DOHH2 (cell line): ENCODE measurements at regions not wholly inside any gene's neighbourhood (a gene's known extent, or its start where the extent isn't known, plus 50 kb on each side); places are given as distances from the start of the nearest gene placed in this dataset.

ENCODE experiments used
- H3F3A ChIP-seq: fragments of 200-600 bp; sonication (generic), shearing (Covaris generic); 2 replicates; pipeline ENCODE4 v1.6.0; 2016; ENCODE audit warnings: antibody characterized with exemption, mild to moderate bottlenecking; ENCODE audit not compliant: control insufficient read depth, insufficient read depth
- H3K27ac ChIP-seq: fragments of 200-600 bp; sonication (generic); 2 replicates; pipeline ENCODE4 v1.5.1; 2014; ENCODE audit warnings: low read depth, mild to moderate bottlenecking, low read length, moderate library complexity
- H3K27me3 ChIP-seq: fragments of 200-600 bp; sonication (generic); 2 replicates; pipeline ENCODE4 v1.6.1; 2014; ENCODE audit warnings: mild to moderate bottlenecking, low read length, mixed read lengths; ENCODE audit not compliant: control insufficient read depth
- H3K36me3 ChIP-seq: fragments of 200-600 bp; sonication (generic); 2 replicates; pipeline ENCODE4 v1.6.1; 2014; ENCODE audit warnings: mild to moderate bottlenecking, low read length, moderate library complexity, mixed read lengths; ENCODE audit not compliant: control insufficient read depth
- H3K4me1 ChIP-seq: fragments of 200-600 bp; sonication (generic); 2 replicates; pipeline ENCODE4 v1.6.1; 2014; ENCODE audit warnings: mild to moderate bottlenecking, low read length, mixed read lengths; ENCODE audit not compliant: control insufficient read depth
- H3K4me2 ChIP-seq: fragments of 200-600 bp; sonication (generic); 2 replicates; pipeline ENCODE4 v1.6.0; 2014; ENCODE audit warnings: mild to moderate bottlenecking, low read length, moderate library complexity
- H3K4me3 ChIP-seq: fragments of 200-600 bp; sonication (generic); 2 replicates; pipeline ENCODE4 v1.5.1; 2014; ENCODE audit warnings: mild to moderate bottlenecking, low read length, mixed read lengths
- H3K79me2 ChIP-seq: fragments of 200-600 bp; sonication (generic); 2 replicates; pipeline ENCODE4 v1.6.1; 2014; ENCODE audit warnings: mild to moderate bottlenecking, low read length, mixed read lengths; ENCODE audit not compliant: control insufficient read depth
- H3K9me2 ChIP-seq: fragments of 200-600 bp; sonication (generic); replicated peaks from 2 replicates; pipeline ENCODE4 v1.6.1; 2014; ENCODE audit warnings: mild to moderate bottlenecking, low read length, mixed read lengths; ENCODE audit not compliant: control insufficient read depth
- H3K9me3 ChIP-seq: fragments of 200-600 bp; sonication (generic); 2 replicates; pipeline ENCODE4 v1.6.1; 2014; ENCODE audit warnings: antibody characterized with exemption, low read length, mixed read lengths; ENCODE audit not compliant: control insufficient read depth, insufficient read depth
- H4K20me1 ChIP-seq: fragments of 200-600 bp; sonication (generic); 2 replicates; pipeline ENCODE4 v1.6.0; 2014; ENCODE audit warnings: low read depth, mild to moderate bottlenecking, antibody characterized with exemption, low read length, moderate library complexity; ENCODE audit not compliant: control insufficient read depth, insufficient read depth
- CTCF ChIP-seq: fragments of 200-600 bp; sonication (generic); IDR thresholded peaks from one replicate; pipeline ENCODE4 v1.5.1; 2014; ENCODE audit warnings: antibody characterized with exemption, mild to moderate bottlenecking, low read depth, low read length; ENCODE audit not compliant: poor library complexity, severe bottlenecking
- EZH2phosphoT487 ChIP-seq: fragments of 200-600 bp; sonication (generic); IDR thresholded peaks from 2 replicates; pipeline ENCODE4 v1.6.1; 2017; ENCODE audit warnings: borderline replicate concordance, mild to moderate bottlenecking, antibody characterized with exemption, low read length, moderate library complexity, mixed read lengths

DNA sequence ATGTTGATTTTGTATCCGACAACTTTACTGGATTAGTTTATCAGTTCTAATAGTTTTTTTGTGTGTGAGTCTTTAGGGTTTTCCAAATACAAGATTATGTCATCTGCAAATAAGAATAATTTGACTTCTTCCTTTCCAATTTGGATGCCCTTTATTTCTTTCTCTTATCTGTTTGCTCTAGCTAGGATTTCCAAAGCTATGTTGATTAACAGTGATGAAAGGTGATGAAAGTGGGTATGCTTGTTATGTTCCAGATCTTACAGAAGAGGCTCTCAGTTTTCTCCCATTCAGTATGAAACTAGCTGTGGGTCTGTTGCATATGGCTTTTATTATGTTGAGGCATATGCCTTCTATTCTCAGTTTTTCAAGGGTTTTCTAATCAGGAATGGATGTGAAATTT lies 56.4 kb upstream of the CHRNB4 start:
- H3K4me3 ChIP-seq, result no peak overlapping the region
- no peaks in the 10 kb centered on the region for H3K79me2 ChIP-seq
- no peak for TF ChIP-seq CTCF
- TF ChIP-seq EZH2phosphoT487, result no peak
- no peaks in the 10 kb centered on the region for H3F3A ChIP-seq
- H3K4me1 ChIP-seq, result no peaks in the 10 kb centered on the region
- H3K9me3 ChIP-seq, result no peaks in the 10 kb centered on the region
- peaks cover 13% of the 10 kb centered on the region; the same call in 1 of the 2 replicates for H3K27me3 ChIP-seq
- H3K4me2 ChIP-seq, result no peak overlapping the region
- H4K20me1 ChIP-seq, result no peaks in the 10 kb centered on the region
- no peak overlapping the region for H3K27ac ChIP-seq
- no peaks in the 10 kb centered on the region for H3K9me2 ChIP-seq
- no peaks in the 10 kb centered on the region for H3K36me3 ChIP-seq

- no peak overlapping the region for H3K27ac ChIP-seq
- H4K20me1 ChIP-seq, result no peaks in the 10 kb centered on the region
- no peak overlapping the region for H3K4me3 ChIP-seq
- TF ChIP-seq EZH2phosphoT487, result no peak
- TF ChIP-seq CTCF, result no peak
- peaks cover 15% of the 10 kb centered on the region for H3K27me3 ChIP-seq
- no peaks in the 10 kb centered on the region for H3F3A ChIP-seq
- H3K9me3 ChIP-seq, result no peaks in the 10 kb centered on the region
- H3K9me2 ChIP-seq, result no peaks in the 10 kb centered on the region
- no peak overlapping the region for H3K4me2 ChIP-seq
- H3K79me2 ChIP-seq, result no peaks in the 10 kb centered on the region
- H3K36me3 ChIP-seq, result no peaks in the 10 kb centered on the region
- no peaks in the 10 kb centered on the region for H3K4me1 ChIP-seq
These were observed 55.4 kb upstream of the CHRNB4 start for GRCh38 chr15:78696436-78696835.

DNA sequence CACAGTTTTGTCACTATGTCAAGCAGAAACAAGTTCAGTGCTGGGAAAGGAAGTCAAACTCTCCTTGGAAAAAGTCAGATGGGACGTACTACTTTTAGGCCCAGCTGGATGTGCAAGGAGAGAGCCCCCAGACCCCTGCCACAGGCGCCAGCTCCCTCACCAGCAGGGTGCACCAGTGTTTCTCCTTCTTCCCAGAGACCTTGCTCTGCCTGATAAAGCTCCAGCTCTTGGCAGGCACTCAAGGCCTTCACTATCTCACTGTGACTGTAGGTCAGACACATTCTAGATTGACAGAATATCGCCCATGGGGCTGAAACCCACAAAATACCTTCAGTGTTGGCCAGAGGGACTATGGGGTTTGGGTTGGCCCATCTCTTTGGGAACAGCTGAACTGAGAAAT lies 54.8 kb upstream of the CHRNB4 start:
- Histone ChIP-seq H3K4me3 (no peak overlapping the region), H3K27ac (no peak overlapping the region), H3K4me1 (no peaks in the 10 kb centered on the region), H3F3A (no peaks in the 10 kb centered on the region), H4K20me1 (no peaks in the 10 kb centered on the region), H3K4me2 (no peak overlapping the region), H3K9me2 (no peaks in the 10 kb centered on the region), H3K36me3 (no peaks in the 10 kb centered on the region), H3K27me3 (peaks cover 20% of the 10 kb centered on the region), H3K79me2 (no peaks in the 10 kb centered on the region), H3K9me3 (no peaks in the 10 kb centered on the region)
- TF ChIP-seq EZH2phosphoT487, result no peak
- no peak for TF ChIP-seq CTCF
